Mesothelial cell of epicardium (in vitro differentiated cells): ENCODE measurements at regions not wholly inside any gene's neighbourhood (a gene's known extent, or its start where the extent isn't known, plus 50 kb on each side); places are given as distances from the start of the nearest gene placed in this dataset.

Source experiments
- DNase-seq, 2 experiments: peaks; one replicate each; pipeline ENCODE4 v3.0.0; 2021; ENCODE audit warnings: low spot score in 2 of 2; ENCODE audit not compliant: unreplicated experiment in 2 of 2
- H3K27ac Mint-ChIP-seq: 2 replicates; pipeline ENCODE4 v1.8.0; 2021; ENCODE audit warnings: mixed read lengths
- H3K27me3 Mint-ChIP-seq: 2 replicates; pipeline ENCODE4 v1.8.0; 2021; ENCODE audit warnings: low read depth, mixed read lengths
- H3K36me3 Mint-ChIP-seq: 2 replicates; pipeline ENCODE4 v1.8.0; 2021; ENCODE audit warnings: mixed read lengths
- H3K4me1 Mint-ChIP-seq: 2 replicates; pipeline ENCODE4 v1.8.0; 2021; ENCODE audit warnings: mixed read lengths
- H3K4me3 Mint-ChIP-seq: 2 replicates; pipeline ENCODE4 v1.8.0; 2021; ENCODE audit warnings: mild to moderate bottlenecking, moderate library complexity, mixed read lengths
- H3K9me3 Mint-ChIP-seq: 2 replicates; pipeline ENCODE4 v1.8.0; 2021; ENCODE audit warnings: mixed read lengths
- TF ChIP-seq, protein P1 (sequence below): fragments of 200-600 bp; sonication (generic); IDR thresholded peaks from one replicate; pipeline ENCODE4 v1.5.0; 2021; ENCODE audit warnings: antibody characterized with exemption; ENCODE audit not compliant: unreplicated experiment

GRCh38 chr10:28788252-28788651 lies 110.9 kb downstream of the BAMBI start:
- Mint-ChIP-seq H3K4me1 (peaks cover 35% of the 10 kb centered on the region), H3K9me3 (no peaks in the 10 kb centered on the region)
- TF ChIP-seq, protein P1, sequence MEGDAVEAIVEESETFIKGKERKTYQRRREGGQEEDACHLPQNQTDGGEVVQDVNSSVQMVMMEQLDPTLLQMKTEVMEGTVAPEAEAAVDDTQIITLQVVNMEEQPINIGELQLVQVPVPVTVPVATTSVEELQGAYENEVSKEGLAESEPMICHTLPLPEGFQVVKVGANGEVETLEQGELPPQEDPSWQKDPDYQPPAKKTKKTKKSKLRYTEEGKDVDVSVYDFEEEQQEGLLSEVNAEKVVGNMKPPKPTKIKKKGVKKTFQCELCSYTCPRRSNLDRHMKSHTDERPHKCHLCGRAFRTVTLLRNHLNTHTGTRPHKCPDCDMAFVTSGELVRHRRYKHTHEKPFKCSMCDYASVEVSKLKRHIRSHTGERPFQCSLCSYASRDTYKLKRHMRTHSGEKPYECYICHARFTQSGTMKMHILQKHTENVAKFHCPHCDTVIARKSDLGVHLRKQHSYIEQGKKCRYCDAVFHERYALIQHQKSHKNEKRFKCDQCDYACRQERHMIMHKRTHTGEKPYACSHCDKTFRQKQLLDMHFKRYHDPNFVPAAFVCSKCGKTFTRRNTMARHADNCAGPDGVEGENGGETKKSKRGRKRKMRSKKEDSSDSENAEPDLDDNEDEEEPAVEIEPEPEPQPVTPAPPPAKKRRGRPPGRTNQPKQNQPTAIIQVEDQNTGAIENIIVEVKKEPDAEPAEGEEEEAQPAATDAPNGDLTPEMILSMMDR: no peak

GRCh38 chr10:28788762-28789161 lies 111.4 kb downstream of the BAMBI start:
- peak overlapping the region; percentile 17 for H3K27ac Mint-ChIP-seq
- H3K4me3 Mint-ChIP-seq: no peak overlapping the region
- no peak for DNase-seq
- TF ChIP-seq, protein P1: no peak
- H3K36me3 Mint-ChIP-seq: no peaks in the 10 kb centered on the region
- peaks cover 33% of the 10 kb centered on the region for H3K4me1 Mint-ChIP-seq
- no peaks in the 10 kb centered on the region for H3K9me3 Mint-ChIP-seq
- no peaks in the 10 kb centered on the region for H3K27me3 Mint-ChIP-seq

More at GRCh38 chr10:28788252-28788651, 110.9 kb downstream of the BAMBI start:
- Mint-ChIP-seq H3K36me3 (no peaks in the 10 kb centered on the region), H3K27me3 (no peaks in the 10 kb centered on the region), H3K27ac (no peak overlapping the region), H3K4me3 (no peak overlapping the region)
- DNase-seq: no peak

DNA sequence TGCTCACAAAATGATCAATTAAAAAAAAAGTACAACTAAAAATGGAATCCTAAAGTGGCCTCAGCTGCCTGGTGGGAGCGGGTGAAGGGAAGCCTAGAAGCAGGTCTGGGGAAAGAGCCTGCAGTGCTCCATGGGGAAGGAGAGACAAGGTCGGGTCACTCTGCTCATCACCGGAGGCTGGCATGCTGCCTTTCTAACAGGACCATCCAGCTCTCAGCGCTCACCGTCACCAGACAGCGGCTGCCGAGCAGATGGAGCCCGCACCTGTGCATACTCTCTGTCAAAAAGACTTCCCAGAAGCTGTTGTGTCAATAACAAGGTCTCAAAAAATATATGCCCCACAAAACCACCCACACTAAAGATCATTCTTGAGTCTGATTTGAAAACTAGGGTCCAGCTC lies 112.8 kb downstream of the BAMBI start:
- DNase-seq: no peak
- H3K36me3 Mint-ChIP-seq: no peaks in the 10 kb centered on the region
- peak overlapping the region; percentile 35 for H3K27ac Mint-ChIP-seq
- H3K9me3 Mint-ChIP-seq: no peaks in the 10 kb centered on the region
- H3K27me3 Mint-ChIP-seq: no peaks in the 10 kb centered on the region
- no peak overlapping the region for H3K4me3 Mint-ChIP-seq
- TF ChIP-seq, protein P1: no peak
- H3K4me1 Mint-ChIP-seq: peaks cover 27% of the 10 kb centered on the region

DNA sequence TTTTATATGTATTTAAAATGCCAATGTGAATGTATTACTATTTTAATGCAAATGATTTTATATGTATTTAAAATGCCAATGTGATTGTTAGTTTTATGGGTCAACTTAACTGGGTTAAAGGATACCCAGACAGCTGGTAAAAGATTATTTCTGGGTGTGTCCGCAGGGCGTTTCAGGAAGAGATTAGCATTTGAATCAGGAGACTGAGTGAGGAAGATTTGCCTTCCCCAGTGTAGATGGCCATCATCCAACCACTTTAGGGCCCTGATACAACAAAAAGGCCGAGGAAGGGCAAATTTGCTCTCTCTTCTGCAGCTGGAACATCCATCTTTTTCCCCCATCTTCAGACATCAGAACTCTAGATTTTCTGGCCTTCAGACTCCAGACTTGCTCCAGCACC lies 116.2 kb downstream of the BAMBI start:
- TF ChIP-seq, protein P1: no peak
- H3K4me1 Mint-ChIP-seq: peaks cover 31% of the 10 kb centered on the region
- H3K27ac Mint-ChIP-seq: no peak overlapping the region
- no peaks in the 10 kb centered on the region for H3K36me3 Mint-ChIP-seq
- DNase-seq: no peak
- peaks cover 6% of the 10 kb centered on the region for H3K9me3 Mint-ChIP-seq
- no peaks in the 10 kb centered on the region for H3K27me3 Mint-ChIP-seq
- no peak overlapping the region for H3K4me3 Mint-ChIP-seq

DNA sequence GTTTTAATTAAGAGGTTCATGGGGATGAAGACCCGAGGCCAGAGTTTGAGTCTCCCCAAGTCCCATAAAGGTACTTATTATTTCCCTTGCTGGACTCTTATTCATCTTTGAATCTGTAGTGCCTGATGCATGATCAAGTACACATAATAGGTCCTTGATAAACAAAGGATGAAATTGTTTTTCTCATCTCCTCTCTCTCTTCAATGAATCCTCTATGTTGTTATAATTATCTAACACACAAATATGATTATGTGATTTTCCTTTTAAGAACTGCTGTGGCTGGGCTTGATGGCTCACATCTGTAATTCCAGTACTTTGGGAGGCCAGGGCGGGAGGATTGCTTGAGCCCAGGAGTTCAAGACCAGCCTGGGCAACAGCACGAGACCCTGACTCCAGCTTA lies 117.7 kb downstream of the BAMBI start:
- DNase-seq: no peak
- Mint-ChIP-seq H3K36me3 (no peaks in the 10 kb centered on the region), H3K27me3 (no peaks in the 10 kb centered on the region), H3K4me3 (no peak overlapping the region), H3K27ac (peak overlapping the region; percentile 45), H3K4me1 (peaks cover 26% of the 10 kb centered on the region), H3K9me3 (peaks cover 6% of the 10 kb centered on the region)
- TF ChIP-seq, protein P1: no peak
